HG03469 (cell line): ENCODE measurements at regions not wholly inside any gene's neighbourhood (a gene's known extent, or its start where the extent isn't known, plus 50 kb on each side); places are given as distances from the start of the nearest gene placed in this dataset.

Source experiments
- ATAC-seq: cut with Tn5 transposase; IDR thresholded peaks from one replicate; pipeline ENCODE4 v1.9.1; 2021; ENCODE audit warnings: mild to moderate bottlenecking, moderate library complexity, moderate number of reproducible peaks; ENCODE audit not compliant: unreplicated experiment

DNA sequence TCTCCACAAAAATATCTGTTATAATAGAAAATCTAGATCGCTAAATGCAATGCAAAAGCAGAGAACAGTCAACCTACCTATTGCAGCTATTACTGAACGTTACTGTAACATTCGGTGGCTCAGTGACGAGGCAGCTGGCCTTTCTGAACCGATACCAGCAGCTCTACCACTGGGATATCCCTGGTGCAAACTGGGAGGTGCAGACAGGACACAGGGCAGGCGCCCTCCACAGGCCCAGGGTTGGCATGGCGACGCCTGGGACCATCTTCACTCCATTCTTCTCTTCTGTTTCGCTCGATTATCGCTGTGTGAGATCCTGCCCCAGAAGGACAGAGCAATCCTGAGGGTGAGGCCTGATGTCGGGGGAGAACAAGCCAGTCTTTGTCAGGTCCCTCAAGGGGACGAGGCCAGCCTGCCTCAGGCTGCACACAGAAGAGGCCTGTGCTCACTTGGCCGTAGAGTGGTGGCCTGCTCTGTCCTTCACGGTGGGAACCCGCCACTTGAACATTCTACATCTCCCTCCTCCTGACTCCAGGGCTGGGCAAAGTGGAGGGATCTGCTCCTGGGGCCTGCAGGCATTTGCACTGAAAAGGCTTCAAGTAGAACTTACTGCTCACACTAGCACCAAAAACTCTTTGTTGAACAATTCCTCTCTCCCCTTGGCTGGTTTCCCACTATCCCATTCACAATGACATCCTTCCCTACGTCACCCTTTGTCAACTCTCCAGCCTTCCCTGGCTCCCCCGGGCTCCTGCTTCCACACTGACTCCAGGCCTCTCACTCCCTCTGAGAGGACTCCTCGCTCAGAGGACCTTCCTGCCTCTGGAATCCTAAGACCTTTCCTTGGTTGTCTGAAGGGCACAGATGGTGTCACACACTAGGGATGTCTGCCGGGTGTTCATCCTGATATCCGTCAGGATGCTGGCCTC, 49.7 kb downstream of the CYRIA start:
- no peak for ATAC-seq

- no peak for ATAC-seq
Observed at GRCh38 chr2:16615246-16615645, 50.4 kb downstream of the CYRIA start.

DNA sequence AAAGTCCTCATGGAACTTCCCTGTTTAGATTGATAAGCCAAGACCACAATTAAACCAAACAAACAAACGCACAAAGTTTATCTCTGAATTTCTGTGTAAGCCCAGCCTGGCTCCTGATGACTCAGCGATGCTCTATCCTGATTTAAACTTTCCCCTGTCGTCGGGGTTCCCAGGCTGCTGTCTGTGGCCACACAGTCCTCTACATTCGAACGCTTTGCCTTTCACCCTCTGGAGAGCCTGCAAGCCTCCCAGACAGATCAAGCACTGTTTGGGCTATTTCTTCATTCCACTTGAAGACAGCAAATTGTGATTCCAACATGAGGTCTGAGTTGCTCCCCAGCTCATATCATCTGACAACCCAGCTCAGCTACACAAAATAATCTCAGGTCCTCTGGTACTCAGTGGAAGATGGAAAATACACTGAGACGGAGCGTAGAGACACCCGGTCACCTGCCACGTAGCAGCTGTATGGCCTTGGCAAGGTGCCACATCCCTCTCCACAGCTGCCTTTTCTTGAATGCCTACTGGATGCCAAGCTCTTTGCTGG, 51.2 kb downstream of the CYRIA start:
- ATAC-seq, result no peak

DNA sequence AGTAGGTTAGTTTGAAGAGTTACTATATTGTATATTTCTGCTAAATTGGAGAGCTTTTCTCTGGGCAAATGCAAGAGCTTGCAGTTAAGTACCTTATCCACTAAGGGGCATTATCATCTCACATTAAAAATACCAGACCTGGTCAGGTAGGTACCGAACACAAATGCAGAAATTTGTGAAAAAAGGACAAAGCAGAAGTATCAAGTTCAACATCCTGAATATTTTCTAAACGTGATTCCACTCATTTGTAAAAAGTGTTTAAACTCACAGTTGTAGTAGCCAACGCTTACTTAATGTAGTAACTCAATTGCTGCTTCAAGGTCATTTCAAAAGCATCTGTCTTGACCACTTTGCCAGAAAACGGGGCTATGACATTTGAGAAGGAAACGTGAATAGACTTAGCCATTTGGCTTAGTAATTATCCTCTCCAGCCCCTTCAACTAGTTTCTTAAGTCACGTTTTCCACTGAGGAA, 52.1 kb downstream of the CYRIA start:
- ATAC-seq, result no peak

- ATAC-seq, result no peak
Observed at GRCh38 chr2:16612490-16612889, 53.1 kb downstream of the CYRIA start.

DNA sequence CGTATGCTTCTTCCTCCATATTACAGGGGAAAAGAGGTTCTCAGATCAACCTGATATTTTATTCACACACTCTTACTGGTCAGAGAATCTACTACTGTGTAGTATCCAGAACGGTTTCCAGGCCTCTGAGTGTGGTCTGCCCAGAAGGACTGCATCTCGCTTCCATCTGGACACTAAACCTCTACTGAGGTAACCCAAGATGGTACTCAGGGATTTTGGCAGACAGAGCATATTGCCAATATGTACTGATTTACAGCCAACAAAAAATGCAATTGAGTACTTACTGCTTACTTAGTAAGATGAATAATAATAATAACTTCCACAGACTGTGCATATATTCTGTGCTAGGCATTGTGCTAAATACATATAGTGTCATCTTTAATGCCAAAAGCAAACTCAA, 55.8 kb downstream of the CYRIA start:
- ATAC-seq, result no peak

GRCh38 chr2:16608661-16609643, 56.7 kb downstream of the CYRIA start:
- ATAC-seq, result peak; percentile 75

GRCh38 chr2:16607301-16607700, 58.3 kb downstream of the CYRIA start:
- ATAC-seq, result no peak

GRCh38 chr2:16604236-16604635, 61.4 kb downstream of the CYRIA start:
- ATAC-seq, result no peak

DNA sequence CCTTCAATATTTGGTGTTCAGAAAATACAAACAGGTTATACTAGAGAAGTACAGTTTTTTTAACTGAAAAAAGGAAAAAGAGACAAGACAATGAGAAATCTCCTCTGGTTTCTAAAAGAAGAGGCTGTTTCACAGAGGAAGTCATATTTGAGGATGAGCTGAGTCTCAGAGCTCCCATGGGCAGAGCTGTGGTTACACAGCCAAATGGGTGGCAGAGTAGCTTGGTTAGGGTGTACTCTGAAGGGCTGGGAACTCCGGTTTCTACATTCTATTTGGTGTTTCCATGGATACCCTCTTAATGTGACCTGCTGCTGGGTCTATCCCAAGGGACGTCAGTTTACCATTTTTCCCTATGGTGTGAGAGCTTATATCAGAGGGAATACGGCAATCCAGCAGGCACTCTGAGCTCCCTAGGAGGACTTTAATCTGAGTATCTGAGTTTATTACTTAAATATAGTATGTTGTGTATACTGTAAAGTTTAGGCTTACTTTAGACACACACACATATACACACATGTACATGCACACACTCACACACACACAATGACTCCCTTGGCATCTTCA, 74.2 kb downstream of the CYRIA start:
- no peak for ATAC-seq

DNA sequence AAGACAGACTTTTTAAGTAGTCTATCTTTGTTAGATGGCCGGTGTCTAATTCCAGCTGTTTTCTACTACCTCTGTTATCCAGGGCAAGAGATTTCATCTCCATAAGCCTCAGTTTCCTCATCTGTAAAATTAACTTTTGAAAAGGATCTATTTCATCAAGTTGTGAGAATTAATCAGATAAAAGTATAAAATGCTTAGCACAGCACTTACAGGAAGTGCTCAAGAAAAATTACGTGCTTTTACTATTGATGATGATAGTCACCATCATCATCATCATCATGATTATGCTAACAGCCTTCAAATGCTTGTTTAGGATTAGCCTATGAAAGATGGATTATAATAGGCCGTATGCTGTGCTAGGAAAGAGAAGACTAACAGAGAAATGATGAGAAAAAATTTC, 76.2 kb downstream of the CYRIA start:
- ATAC-seq, result no peak

GRCh38 chr2:16588565-16588964, 77.1 kb downstream of the CYRIA start:
- ATAC-seq, result no peak

DNA sequence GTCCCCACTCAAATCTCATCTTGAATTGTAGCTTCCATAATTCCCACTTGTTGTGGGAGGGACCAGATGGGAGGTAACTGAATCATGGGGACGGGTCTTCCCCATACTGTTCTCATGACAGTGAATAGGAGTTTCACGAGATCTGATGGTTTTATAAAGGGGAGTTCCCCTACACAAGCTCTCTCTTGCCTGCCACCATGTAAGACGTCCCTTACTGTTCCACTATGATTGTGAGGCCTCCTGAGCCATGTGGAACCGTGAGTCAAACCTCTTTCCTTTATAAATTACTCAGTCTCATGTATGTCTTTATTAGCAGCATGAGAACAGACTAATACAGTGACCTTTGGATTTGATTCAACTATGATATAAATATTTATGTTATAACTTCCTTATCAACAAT, 78.0 kb downstream of the CYRIA start:
- ATAC-seq, result no peak

- no peak for ATAC-seq
Observed at GRCh38 chr2:16584824-16585540, 80.7 kb downstream of the CYRIA start.

DNA sequence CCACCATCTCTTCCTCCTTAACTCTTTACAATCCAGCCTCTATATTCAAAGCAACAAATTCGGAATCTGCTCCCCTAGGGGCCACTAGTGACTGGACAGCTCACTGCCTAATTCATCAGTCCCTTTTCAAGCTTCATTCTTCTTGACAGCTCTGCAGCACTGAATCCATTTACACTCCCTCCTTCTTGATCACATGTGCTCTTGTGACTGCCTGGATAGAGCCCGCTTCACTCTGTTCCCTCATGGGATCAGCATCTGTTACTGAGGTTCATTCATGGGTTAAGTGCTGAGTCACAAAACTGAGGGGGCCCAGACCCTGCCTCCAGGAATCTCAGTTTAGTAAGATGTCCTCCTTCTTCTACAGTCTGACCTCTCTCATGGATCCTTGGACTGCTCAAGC, 81.5 kb downstream of the CYRIA start:
- ATAC-seq, result no peak

GRCh38 chr2:16581241-16581640, 84.4 kb downstream of the CYRIA start:
- no peak for ATAC-seq

DNA sequence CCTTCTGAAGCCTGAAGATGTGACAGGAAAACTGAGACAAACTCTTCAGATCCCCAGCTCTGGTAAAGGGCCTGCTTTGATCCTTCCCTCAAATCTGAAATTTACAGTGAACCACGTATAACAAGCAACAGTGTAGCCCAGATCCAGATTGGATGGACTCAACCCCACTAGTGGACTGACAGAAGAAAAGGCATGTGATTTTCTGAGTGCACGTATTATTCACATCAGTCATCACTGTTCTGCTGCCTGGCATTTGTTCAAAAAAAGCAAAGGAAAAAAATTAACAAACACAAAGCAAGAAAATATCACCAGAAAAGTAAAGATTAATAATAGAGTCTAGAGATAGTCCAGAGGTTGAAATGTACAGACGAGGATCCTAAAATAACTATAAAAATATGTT, 87.6 kb downstream of the CYRIA start:
- ATAC-seq, result no peak

GRCh38 chr2:16570516-16570915, 95.1 kb downstream of the CYRIA start:
- ATAC-seq, result no peak

GRCh38 chr2:16568998-16569784, 96.4 kb downstream of the CYRIA start:
- no peak for ATAC-seq
